ENCODE measurements at regions not wholly inside any gene's neighbourhood (a gene's known extent, or its start where the extent isn't known, plus 50 kb on each side); places are given as distances from the start of the nearest gene placed in this dataset.

GRCh38 chr6:12522347-12522746, 194.2 kb upstream of the PHACTR1 start:
- H3K9me3 ChIP-seq (ENCODE audit: control insufficient read depth, low read depth, low read length) = no peaks in the 10 kb centered on the region
- H3K23me2 ChIP-seq (ENCODE audit: insufficient read length, low read depth, low read length, poor library complexity, severe bottlenecking) = no peaks in the 10 kb centered on the region
- H2BK5ac ChIP-seq (ENCODE audit: insufficient read length, low read length) = no peak overlapping the region
- no peak overlapping the region for H3K4ac ChIP-seq (ENCODE audit: low read depth, low read length)
- no CpG with 5 or more reads among the region's 1 CpG for WGBS (ENCODE audit: extremely low coverage, insufficient read length, low lambda C conversion rate)
- H3K79me1 ChIP-seq (ENCODE audit: insufficient read depth, low read depth, low read length, poor library complexity, severe bottlenecking) = no peaks in the 10 kb centered on the region
- H4K5ac ChIP-seq (ENCODE audit: insufficient read length, low read depth, low read length) = no peak overlapping the region
- no peaks in the 10 kb centered on the region for H3K27me3 ChIP-seq (ENCODE audit: insufficient read depth, low read length)
- 0 out of 7 replicates have a peak, but pooled peaks cover 0 to 4% (median 0%) of the 10 kb centered on the region in 3 experiments for H3K36me3 Mint-ChIP-seq (ENCODE audit: insufficient read depth in 1 of 3, low read depth in 3 of 3)
- no peak overlapping the region for H2AK5ac ChIP-seq (ENCODE audit: insufficient read length, low read length)
- no peak overlapping the region for H3T11ph ChIP-seq (ENCODE audit: low read length)
- H3K56ac ChIP-seq (ENCODE audit: insufficient read length, low read depth, low read length) = no peak overlapping the region
- no peak overlapping the region for H3K27ac ChIP-seq (ENCODE audit: insufficient read length, low read depth, low read length)
- TF ChIP-seq, protein P1, sequence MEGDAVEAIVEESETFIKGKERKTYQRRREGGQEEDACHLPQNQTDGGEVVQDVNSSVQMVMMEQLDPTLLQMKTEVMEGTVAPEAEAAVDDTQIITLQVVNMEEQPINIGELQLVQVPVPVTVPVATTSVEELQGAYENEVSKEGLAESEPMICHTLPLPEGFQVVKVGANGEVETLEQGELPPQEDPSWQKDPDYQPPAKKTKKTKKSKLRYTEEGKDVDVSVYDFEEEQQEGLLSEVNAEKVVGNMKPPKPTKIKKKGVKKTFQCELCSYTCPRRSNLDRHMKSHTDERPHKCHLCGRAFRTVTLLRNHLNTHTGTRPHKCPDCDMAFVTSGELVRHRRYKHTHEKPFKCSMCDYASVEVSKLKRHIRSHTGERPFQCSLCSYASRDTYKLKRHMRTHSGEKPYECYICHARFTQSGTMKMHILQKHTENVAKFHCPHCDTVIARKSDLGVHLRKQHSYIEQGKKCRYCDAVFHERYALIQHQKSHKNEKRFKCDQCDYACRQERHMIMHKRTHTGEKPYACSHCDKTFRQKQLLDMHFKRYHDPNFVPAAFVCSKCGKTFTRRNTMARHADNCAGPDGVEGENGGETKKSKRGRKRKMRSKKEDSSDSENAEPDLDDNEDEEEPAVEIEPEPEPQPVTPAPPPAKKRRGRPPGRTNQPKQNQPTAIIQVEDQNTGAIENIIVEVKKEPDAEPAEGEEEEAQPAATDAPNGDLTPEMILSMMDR (conservative IDR thresholded peaks at IDR 0.05) = no peak
- H2BK120ac ChIP-seq (ENCODE audit: low read depth, low read length, poor library complexity, severe bottlenecking) = no peak overlapping the region
- H3K23ac ChIP-seq (ENCODE audit: insufficient read length, low read depth, low read length) = no peak overlapping the region
- no peak overlapping the region for H3K14ac ChIP-seq (ENCODE audit: insufficient read depth, low read length)
- no peak overlapping the region for H3K9ac ChIP-seq (ENCODE audit: extremely low read depth, insufficient read length, low read length)
- no peak overlapping the region for H2BK12ac ChIP-seq (ENCODE audit: insufficient read length, low read depth, low read length)
- no peak overlapping the region for H3K27ac Mint-ChIP-seq
- no peaks in the 10 kb centered on the region for H3K4me1 Mint-ChIP-seq
- no peak for DNase-seq
- H4K20me1 ChIP-seq (ENCODE audit: control insufficient read depth, insufficient read depth, insufficient read length) = no peaks in the 10 kb centered on the region
- no peak overlapping the region for H3K4me3 Mint-ChIP-seq
- H4K8ac ChIP-seq (replicated peaks; ENCODE audit: insufficient read length, low read depth, low read length) = no peak overlapping the region
- no peak overlapping the region for H2BK20ac ChIP-seq (ENCODE audit: low read depth, low read length, poor library complexity, severe bottlenecking)
- no peaks in the 10 kb centered on the region for H3K4me1 ChIP-seq (ENCODE audit: insufficient read depth, low read length)
- no peak overlapping the region for H3K18ac ChIP-seq (ENCODE audit: insufficient read length, low read depth, low read length)
- H4K91ac ChIP-seq (ENCODE audit: insufficient read length, low read depth, low read length) = no peak overlapping the region
- H3K4me2 ChIP-seq (ENCODE audit: insufficient read depth, insufficient read length, low read length) = no peak overlapping the region
- no peak overlapping the region for H2BK15ac ChIP-seq (ENCODE audit: low read depth, low read length)
- peaks cover 1% of the 10 kb centered on the region; the same call in 1 of the 2 replicates for H3K27me3 Mint-ChIP-seq (ENCODE audit: low read depth)
- peaks cover 4 to 7% of the 10 kb centered on the region in 2 experiments for H3K9me3 Mint-ChIP-seq
- no peak overlapping the region for H2AFZ ChIP-seq (ENCODE audit: low read length)
- no peaks in the 10 kb centered on the region for H3K79me2 ChIP-seq (ENCODE audit: insufficient read depth, low read length)

Data from H9 (cell line).